T47D (cell line): ENCODE measurements at regions not wholly inside any gene's neighbourhood (a gene's known extent, or its start where the extent isn't known, plus 50 kb on each side); places are given as distances from the start of the nearest gene placed in this dataset.
"Not testable (repeated sequence)": the region's sequence is repeated elsewhere in the genome, so short reads cannot be mapped to it uniquely, and the experiment has no call there.

Experiments used
- DNase-seq, 2 experiments: peaks; one replicate each; pipeline versions ENCODE4 v3.0.0 to v3.0.0-alpha.2; 2011 to 2012; ENCODE audit warnings: low read depth in 1 of 2, low spot score in 1 of 2
- JUND ChIP-seq: IDR thresholded peaks from 2 replicates; pipeline ENCODE4 v1.6.1; 2012; ENCODE audit warnings: low read depth
- in situ Hi-C: cut with HindIII; loops from 2 replicates; pipeline ENCODE4 v1.10.0; 2016; ENCODE audit warnings: low sequenced_read_pairs, low pct_unique_long_range_greater_than_20kb

- in situ Hi-C loops: no loop called here
- no peak for TF ChIP-seq JUND
- DNase-seq: no peak
These were observed 72.7 kb upstream of the NALF2 start for GRCh38 chrX:69431420-69431819.

GRCh38 chrX:69430785-69431184 is 73.3 kb upstream of the NALF2 start:
- in situ Hi-C loops: no loop called here
- no peak for TF ChIP-seq JUND
- DNase-seq: no peak

GRCh38 chrX:69429339-69430015 is 74.6 kb upstream of the NALF2 start:
- in situ Hi-C loops: no loop called here

GRCh38 chrX:69428216-69428615 is 75.9 kb upstream of the NALF2 start:
- TF ChIP-seq JUND: no peak
- in situ Hi-C loops: no loop called here

More at GRCh38 chrX:69429339-69430015, 74.6 kb upstream of the NALF2 start:
- no peak for DNase-seq
- no peak for TF ChIP-seq JUND

GRCh38 chrX:69424910-69425309 is 79.2 kb upstream of the NALF2 start:
- DNase-seq: no peak
- in situ Hi-C loops: no loop called here
- TF ChIP-seq JUND: no peak

More at GRCh38 chrX:69428216-69428615, 75.9 kb upstream of the NALF2 start:
- no peak for DNase-seq

- DNase-seq: peak in 1 of 2 experiments; percentile 0
- in situ Hi-C loops: no loop called here
- no peak for TF ChIP-seq JUND
These were observed 80.0 kb upstream of the NALF2 start for GRCh38 chrX:69424161-69424560.

- in situ Hi-C loops: not testable (repeated sequence)
These were observed 81.9 kb upstream of the NALF2 start for GRCh38 chrX:69422208-69422607.

GRCh38 chrX:69415698-69416097 is 88.4 kb upstream of the NALF2 start:
- DNase-seq: no peak
- TF ChIP-seq JUND: no peak
- in situ Hi-C loops: no loop called here

More at GRCh38 chrX:69422208-69422607, 81.9 kb upstream of the NALF2 start:
- DNase-seq: not testable (repeated sequence)

GRCh38 chrX:69412661-69413060 is 91.5 kb upstream of the NALF2 start:
- DNase-seq: no peak
- TF ChIP-seq JUND: no peak
- in situ Hi-C loops: no loop called here

GRCh38 chrX:69398881-69399280 is 105.2 kb upstream of the NALF2 start:
- TF ChIP-seq JUND: no peak
- DNase-seq: no peak
- in situ Hi-C loops: no loop called here

- DNase-seq: no peak
- in situ Hi-C loops: no loop called here
- no peak for TF ChIP-seq JUND
These were observed 107.2 kb upstream of the NALF2 start for GRCh38 chrX:69396916-69397315.

GRCh38 chrX:69395306-69395705 is 108.8 kb upstream of the NALF2 start:
- no peak for TF ChIP-seq JUND
- in situ Hi-C loops: no loop called here

GRCh38 chrX:69389101-69389501 is 115.0 kb upstream of the NALF2 start:
- TF ChIP-seq JUND: no peak
- DNase-seq: no peak
- in situ Hi-C loops: no loop called here

More at GRCh38 chrX:69395306-69395705, 108.8 kb upstream of the NALF2 start:
- no peak for DNase-seq

GRCh38 chrX:69388526-69388925 is 115.6 kb upstream of the NALF2 start:
- in situ Hi-C loops: no loop called here
- no peak for DNase-seq
- no peak for TF ChIP-seq JUND
